ENCODE measurements at regions not wholly inside any gene's neighbourhood (a gene's known extent, or its start where the extent isn't known, plus 50 kb on each side); places are given as distances from the start of the nearest gene placed in this dataset.

GRCh38 chrX:150051096-150051495 lies 112.8 kb upstream of the EOLA2 start:
- TF ChIP-seq CTCF (IDR thresholded peaks at IDR 0.05; ENCODE audit: low read length), result no peak
- TF ChIP-seq EZH2 (optimal IDR thresholded peaks at IDR 0.05; ENCODE audit: low read depth, low read length), result no peak

Data from MM.1S (cell line).